ENCODE measurements at regions not wholly inside any gene's neighbourhood (a gene's known extent, or its start where the extent isn't known, plus 50 kb on each side); places are given as distances from the start of the nearest gene placed in this dataset.
A peak's percentile ranks its signal among the peaks of the same experiment; 100 is the strongest.

GRCh38 chr12:67822826-67823225 is 166.4 kb upstream of the IFNG-AS1 start:
- no peak overlapping the region for H3K27ac ChIP-seq

GRCh38 chr12:67826148-67826547 is 163.1 kb upstream of the IFNG-AS1 start:
- Histone ChIP-seq H3K27me3 (no peaks in the 10 kb centered on the region), H3K9me3 (ENCODE audit: low read depth) (no peaks in the 10 kb centered on the region), H3K4me1 (ENCODE audit: insufficient read depth) (peaks cover 16% of the 10 kb centered on the region), H3K4me3 (no peak overlapping the region), H4K20me1 (ENCODE audit: insufficient read depth, poor library complexity, severe bottlenecking) (no peaks in the 10 kb centered on the region), H2AFZ (no peak overlapping the region), H3K9me2 (replicated peaks; ENCODE audit: insufficient read depth) (no peaks in the 10 kb centered on the region), H3K27ac (no peak overlapping the region), H3K4me2 (no peak overlapping the region), H3K79me2 (no peaks in the 10 kb centered on the region), H3K36me3 (replicated peaks; ENCODE audit: insufficient read depth, low read depth) (no peaks in the 10 kb centered on the region)
- DNase-seq (ENCODE audit: low spot score) = no peak
- 68% methylated on average over 2 of the region's 2 CpGs for WGBS (ENCODE audit: low lambda C conversion rate, missing lambda C conversion rate)
- TF ChIP-seq EZH2 (IDR thresholded peaks at IDR 0.05; ENCODE audit: borderline replicate concordance) = no peak
- TF ChIP-seq EZH2phosphoT487 (IDR thresholded peaks at IDR 0.05; ENCODE audit: low read depth, severe bottlenecking, unreplicated experiment) = no peak
- TF ChIP-seq CTCF (IDR thresholded peaks at IDR 0.05; ENCODE audit: poor library complexity) = no peak

More at GRCh38 chr12:67822826-67823225, 166.4 kb upstream of the IFNG-AS1 start:
- H3K36me3 ChIP-seq (replicated peaks; ENCODE audit: insufficient read depth, low read depth) = no peaks in the 10 kb centered on the region
- no peak for DNase-seq (ENCODE audit: low spot score)
- no peaks in the 10 kb centered on the region for H4K20me1 ChIP-seq (ENCODE audit: insufficient read depth, poor library complexity, severe bottlenecking)
- no peak overlapping the region for H3K4me3 ChIP-seq
- H3K4me1 ChIP-seq (ENCODE audit: insufficient read depth) = peaks cover 10% of the 10 kb centered on the region
- no peak overlapping the region for H3K4me2 ChIP-seq
- no peaks in the 10 kb centered on the region for H3K79me2 ChIP-seq
- TF ChIP-seq EZH2phosphoT487 (IDR thresholded peaks at IDR 0.05; ENCODE audit: low read depth, severe bottlenecking, unreplicated experiment) (no peak), CTCF (IDR thresholded peaks at IDR 0.05; ENCODE audit: poor library complexity) (no peak), EZH2 (IDR thresholded peaks at IDR 0.05; ENCODE audit: borderline replicate concordance) (no peak)
- 71% methylated on average over 1 of the region's 1 CpG for WGBS (ENCODE audit: low lambda C conversion rate, missing lambda C conversion rate)
- H2AFZ ChIP-seq = no peak overlapping the region
- H3K9me3 ChIP-seq (ENCODE audit: low read depth) = no peaks in the 10 kb centered on the region
- H3K27me3 ChIP-seq = no peaks in the 10 kb centered on the region
- no peaks in the 10 kb centered on the region for H3K9me2 ChIP-seq (replicated peaks; ENCODE audit: insufficient read depth)

DNA sequence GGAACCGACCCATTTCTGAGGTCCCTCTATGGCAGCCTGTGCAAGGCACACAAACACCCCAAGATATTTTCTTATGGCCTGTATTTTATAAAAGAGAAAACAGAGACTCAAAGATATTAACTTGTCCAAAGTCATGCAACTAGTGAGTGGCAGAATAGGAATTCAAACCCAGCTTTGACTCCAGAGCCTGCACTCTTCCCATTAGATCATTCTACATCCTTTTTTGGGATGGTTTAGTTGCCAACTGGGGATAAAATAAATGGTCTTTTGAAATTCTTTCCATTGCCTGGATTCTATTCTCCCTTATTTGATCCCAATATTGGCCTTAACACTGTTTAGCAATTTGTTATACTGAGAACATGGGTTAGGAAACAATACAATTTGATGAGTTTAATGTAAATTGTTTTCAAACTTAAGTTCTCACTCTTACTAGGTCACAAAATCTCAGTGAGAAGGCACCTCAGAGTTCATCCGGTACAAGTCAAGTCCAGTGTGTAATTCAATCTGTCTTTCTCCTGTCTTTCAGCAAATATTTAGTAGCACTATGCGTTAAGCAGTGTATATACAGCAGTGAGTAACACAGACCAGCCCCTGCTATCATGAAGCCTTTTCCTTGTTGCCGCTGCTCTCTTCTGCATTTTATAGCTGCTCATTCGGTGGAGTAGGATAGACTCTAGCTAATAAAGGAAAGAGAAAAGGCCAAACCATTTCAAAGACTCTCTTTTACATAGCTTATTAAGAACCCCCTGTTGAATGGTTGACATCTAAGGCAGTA is 162.1 kb upstream of the IFNG-AS1 start:
- Histone ChIP-seq H3K4me3 (no peak overlapping the region), H3K79me2 (no peaks in the 10 kb centered on the region), H3K27me3 (no peaks in the 10 kb centered on the region), H3K36me3 (replicated peaks; ENCODE audit: insufficient read depth, low read depth) (no peaks in the 10 kb centered on the region), H3K4me1 (ENCODE audit: insufficient read depth) (peaks cover 16% of the 10 kb centered on the region), H2AFZ (peak overlapping the region; percentile 59), H3K27ac (peak overlapping the region; percentile 85), H3K4me2 (peak overlapping the region; percentile 69), H3K9me2 (replicated peaks; ENCODE audit: insufficient read depth) (no peaks in the 10 kb centered on the region), H4K20me1 (ENCODE audit: insufficient read depth, poor library complexity, severe bottlenecking) (no peaks in the 10 kb centered on the region), H3K9me3 (ENCODE audit: low read depth) (no peaks in the 10 kb centered on the region)
- no peak for TF ChIP-seq EZH2 (IDR thresholded peaks at IDR 0.05; ENCODE audit: borderline replicate concordance)
- no peak for TF ChIP-seq EZH2phosphoT487 (IDR thresholded peaks at IDR 0.05; ENCODE audit: low read depth, severe bottlenecking, unreplicated experiment)
- no peak for TF ChIP-seq CTCF (IDR thresholded peaks at IDR 0.05; ENCODE audit: poor library complexity)
- DNase-seq (ENCODE audit: low spot score) = peak; percentile 16
- 41% methylated on average over 5 of the region's 5 CpGs for WGBS (ENCODE audit: low lambda C conversion rate, missing lambda C conversion rate)

Data from hepatocyte (in vitro differentiated cells).